ENCODE measurements at regions not wholly inside any gene's neighbourhood (a gene's known extent, or its start where the extent isn't known, plus 50 kb on each side); places are given as distances from the start of the nearest gene placed in this dataset.

- TF ChIP-seq CTCF (conservative IDR thresholded peaks at IDR 0.05; ENCODE audit: low read depth, low read length): no peak
- no peak overlapping the region for H3K4me3 ChIP-seq (ENCODE audit: low read depth, low read length)
- no peak for DNase-seq (ENCODE audit: low read depth)
Observed at GRCh38 chr5:143929486-143929885, 117.5 kb downstream of the HMHB1 start.

- no peak for TF ChIP-seq CTCF (conservative IDR thresholded peaks at IDR 0.05; ENCODE audit: low read depth, low read length)
- H3K4me3 ChIP-seq (ENCODE audit: low read depth, low read length): no peak overlapping the region
- no peak for DNase-seq (ENCODE audit: low read depth)
Observed at GRCh38 chr5:143930561-143930960, 118.6 kb downstream of the HMHB1 start.

- DNase-seq (ENCODE audit: low read depth): no peak
- H3K4me3 ChIP-seq (ENCODE audit: low read depth, low read length): no peak overlapping the region
- no peak for TF ChIP-seq CTCF (conservative IDR thresholded peaks at IDR 0.05; ENCODE audit: low read depth, low read length)
Observed at GRCh38 chr5:143931476-143931875, 119.5 kb downstream of the HMHB1 start.

GRCh38 chr5:143931986-143932385 lies 120.0 kb downstream of the HMHB1 start:
- DNase-seq (ENCODE audit: low read depth): no peak
- H3K4me3 ChIP-seq (ENCODE audit: low read depth, low read length): no peak overlapping the region
- TF ChIP-seq CTCF (conservative IDR thresholded peaks at IDR 0.05; ENCODE audit: low read depth, low read length): no peak

- H3K4me3 ChIP-seq (ENCODE audit: low read depth, low read length): no peak overlapping the region
- TF ChIP-seq CTCF (conservative IDR thresholded peaks at IDR 0.05; ENCODE audit: low read depth, low read length): no peak
- no peak for DNase-seq (ENCODE audit: low read depth)
Observed at GRCh38 chr5:143932584-143932983, 120.6 kb downstream of the HMHB1 start.

- DNase-seq (ENCODE audit: low read depth): no peak
- TF ChIP-seq CTCF (conservative IDR thresholded peaks at IDR 0.05; ENCODE audit: low read depth, low read length): no peak
Observed at GRCh38 chr5:143933451-143933850, 121.5 kb downstream of the HMHB1 start.

GRCh38 chr5:143934821-143935220 lies 122.9 kb downstream of the HMHB1 start:
- no peak for DNase-seq (ENCODE audit: low read depth)
- no peak for TF ChIP-seq CTCF (conservative IDR thresholded peaks at IDR 0.05; ENCODE audit: low read depth, low read length)
- no peak overlapping the region for H3K4me3 ChIP-seq (ENCODE audit: low read depth, low read length)

More at GRCh38 chr5:143933451-143933850, 121.5 kb downstream of the HMHB1 start:
- H3K4me3 ChIP-seq (ENCODE audit: low read depth, low read length): no peak overlapping the region

All from epithelial cell of proximal tubule (primary cell).